ENCODE measurements at regions not wholly inside any gene's neighbourhood (a gene's known extent, or its start where the extent isn't known, plus 50 kb on each side); places are given as distances from the start of the nearest gene placed in this dataset.
A peak's percentile ranks its signal among the peaks of the same experiment; 100 is the strongest.
"Not testable (repeated sequence)": the region's sequence is repeated elsewhere in the genome, so short reads cannot be mapped to it uniquely, and the experiment has no call there.

- no peak for DNase-seq
Observed at GRCh38 chr9:113705306-113705927, 170.7 kb upstream of the ZNF618 start.

- DNase-seq: no peak
Observed at GRCh38 chr9:113705928-113706519, 170.1 kb upstream of the ZNF618 start.

DNA sequence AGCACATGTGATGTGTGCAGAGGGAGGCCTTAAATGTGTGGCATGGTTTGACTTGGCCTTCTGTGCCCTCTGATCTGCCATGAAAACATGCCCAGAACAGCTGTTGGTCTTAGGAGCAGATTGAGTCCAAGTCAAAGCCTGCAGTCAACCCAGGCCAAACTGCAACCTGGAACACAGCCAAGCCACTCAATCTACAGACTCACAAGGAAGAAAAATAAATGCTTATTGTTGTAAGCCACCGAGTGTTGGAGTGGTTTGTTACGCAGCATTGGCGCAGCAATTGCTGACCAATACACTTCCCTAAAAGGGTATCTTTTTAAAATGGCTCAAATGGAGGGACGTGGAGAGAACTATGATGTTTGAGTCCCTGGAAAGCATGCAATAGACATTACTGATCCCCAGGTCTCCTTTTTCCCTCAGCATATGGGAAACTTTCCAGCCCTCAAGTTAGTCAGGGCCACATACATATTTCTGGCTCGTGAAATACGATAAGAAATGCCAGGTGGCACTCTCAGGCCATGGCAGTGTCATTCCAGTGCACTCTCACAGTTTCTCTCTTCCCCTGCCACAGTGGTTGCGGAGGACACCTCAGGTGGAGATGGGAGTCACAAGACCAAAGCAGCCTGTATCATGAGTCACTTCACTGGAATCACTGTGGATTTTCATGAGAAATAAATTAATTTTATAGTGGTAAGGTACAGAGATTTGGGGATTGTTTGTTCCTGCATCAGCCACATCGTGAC lies 168.0 kb upstream of the ZNF618 start:
- DNase-seq: no peak

GRCh38 chr9:113708821-113709713 lies 167.0 kb upstream of the ZNF618 start:
- DNase-seq: no peak

- no peak for DNase-seq
Observed at GRCh38 chr9:113709721-113710120, 166.4 kb upstream of the ZNF618 start.

- no peak for DNase-seq
Observed at GRCh38 chr9:113711251-113711650, 164.9 kb upstream of the ZNF618 start.

DNA sequence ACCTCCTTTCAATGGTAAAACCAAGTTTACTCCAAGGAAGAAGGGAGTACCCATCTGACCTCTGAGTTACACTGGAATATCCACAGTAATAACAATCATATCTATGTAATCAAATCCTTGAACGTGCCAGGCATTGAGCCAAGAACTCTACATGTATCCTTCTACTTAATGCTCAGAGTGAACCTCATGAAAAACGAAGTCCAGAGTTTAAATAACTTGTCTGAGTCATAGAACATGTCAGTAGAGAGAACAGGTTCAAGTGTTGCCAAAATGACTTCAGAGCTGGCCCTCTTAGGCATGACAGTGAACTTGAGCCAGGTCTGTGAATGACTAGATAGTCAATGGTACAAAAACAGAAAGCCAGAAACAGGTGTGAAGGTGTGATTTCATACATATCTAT lies 164.1 kb upstream of the ZNF618 start:
- peak; percentile 35 for DNase-seq

- no peak for DNase-seq
Observed at GRCh38 chr9:113715086-113715485, 161.0 kb upstream of the ZNF618 start.

DNA sequence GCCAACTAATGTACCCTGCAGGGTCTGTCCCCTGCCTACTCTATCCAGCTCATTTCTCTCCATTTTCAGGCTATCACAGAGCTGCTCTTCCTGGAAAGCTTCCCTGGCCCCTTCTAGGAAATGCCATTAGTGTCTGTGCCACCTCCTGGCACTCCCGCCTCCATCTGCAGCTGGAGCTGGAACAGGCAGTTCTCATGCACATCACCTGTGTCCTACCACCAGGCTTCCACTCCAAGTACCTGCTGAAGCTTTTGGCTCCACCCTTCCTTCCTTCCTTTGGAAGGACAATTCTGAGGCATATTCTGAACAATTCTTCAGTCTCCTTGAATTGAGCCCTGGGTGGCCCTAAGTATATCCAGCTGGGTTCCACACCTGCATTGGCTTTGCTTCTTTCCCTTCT lies 156.2 kb upstream of the ZNF618 start:
- no peak for DNase-seq

- DNase-seq: no peak
Observed at GRCh38 chr9:113720495-113720894, 155.6 kb upstream of the ZNF618 start.

GRCh38 chr9:113721856-113722255 lies 154.3 kb upstream of the ZNF618 start:
- no peak for DNase-seq

- DNase-seq: no peak
Observed at GRCh38 chr9:113724202-113724601, 151.9 kb upstream of the ZNF618 start.

- DNase-seq: no peak
Observed at GRCh38 chr9:113728989-113729388, 147.1 kb upstream of the ZNF618 start.

- DNase-seq: no peak
Observed at GRCh38 chr9:113734826-113735225, 141.3 kb upstream of the ZNF618 start.

DNA sequence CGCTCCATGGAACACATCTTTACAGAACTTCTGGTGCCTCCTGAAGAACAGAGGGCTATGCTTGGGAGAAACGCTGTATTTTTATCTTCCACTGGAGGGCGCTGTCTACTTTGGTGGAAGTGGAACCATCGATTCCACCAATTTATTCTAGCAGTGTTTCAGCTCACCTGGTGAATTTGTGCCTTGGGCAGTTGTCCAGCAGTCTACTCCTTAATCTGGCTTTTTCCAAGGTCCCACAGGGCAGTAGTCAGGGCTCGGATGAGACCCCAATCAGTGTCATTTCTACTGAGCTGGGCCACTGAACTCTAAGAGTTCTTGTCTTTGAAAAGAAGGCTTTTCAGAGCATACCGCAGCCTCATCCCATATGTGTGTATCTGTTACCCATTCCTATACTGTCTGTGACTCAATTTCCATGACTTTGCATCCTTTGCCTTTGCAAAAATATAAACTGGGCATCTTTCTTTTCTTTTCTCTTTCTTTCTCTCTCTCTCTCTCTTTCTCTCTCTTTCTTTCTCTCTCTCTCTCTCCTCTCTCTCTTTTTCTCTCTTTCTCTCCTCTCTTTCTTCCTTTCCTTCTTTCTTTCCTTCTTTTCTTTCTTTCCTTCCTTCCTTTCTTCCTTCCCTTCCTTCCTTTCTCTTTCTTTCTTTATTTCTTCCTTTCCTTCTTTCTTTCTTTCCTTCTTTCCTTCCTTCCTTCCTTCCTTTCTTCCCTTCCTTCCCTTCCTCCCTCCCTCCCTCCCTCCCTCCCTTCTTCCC lies 138.4 kb upstream of the ZNF618 start:
- peak; percentile 66 for DNase-seq

GRCh38 chr9:113738496-113738892 lies 137.6 kb upstream of the ZNF618 start:
- no peak for DNase-seq

GRCh38 chr9:113738893-113739604 lies 137.1 kb upstream of the ZNF618 start:
- no peak for DNase-seq

- not testable (repeated sequence) for DNase-seq
Observed at GRCh38 chr9:113739605-113740507, 136.3 kb upstream of the ZNF618 start.
